ENCODE measurements at regions not wholly inside any gene's neighbourhood (a gene's known extent, or its start where the extent isn't known, plus 50 kb on each side); places are given as distances from the start of the nearest gene placed in this dataset.

DNA sequence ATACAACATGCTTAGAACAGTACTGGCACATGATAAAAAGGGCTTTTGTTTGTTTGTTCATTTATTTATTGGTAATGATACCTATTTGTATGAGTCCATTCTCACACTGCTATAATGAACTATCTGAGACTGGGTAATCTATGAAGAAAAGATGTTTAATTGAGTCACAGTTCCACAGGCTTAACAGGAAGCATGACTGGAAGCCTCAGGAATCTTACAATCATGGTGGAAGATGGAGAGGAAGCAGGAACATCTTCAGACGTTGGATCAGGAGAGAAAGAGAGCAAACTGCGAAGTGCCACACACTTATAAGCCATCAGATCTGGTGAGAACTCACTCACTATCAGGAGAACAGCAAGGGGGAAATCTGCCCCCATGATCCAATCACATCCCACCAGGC lies 847.7 kb downstream of the CDH18 start:
- TF ChIP-seq, protein P1, sequence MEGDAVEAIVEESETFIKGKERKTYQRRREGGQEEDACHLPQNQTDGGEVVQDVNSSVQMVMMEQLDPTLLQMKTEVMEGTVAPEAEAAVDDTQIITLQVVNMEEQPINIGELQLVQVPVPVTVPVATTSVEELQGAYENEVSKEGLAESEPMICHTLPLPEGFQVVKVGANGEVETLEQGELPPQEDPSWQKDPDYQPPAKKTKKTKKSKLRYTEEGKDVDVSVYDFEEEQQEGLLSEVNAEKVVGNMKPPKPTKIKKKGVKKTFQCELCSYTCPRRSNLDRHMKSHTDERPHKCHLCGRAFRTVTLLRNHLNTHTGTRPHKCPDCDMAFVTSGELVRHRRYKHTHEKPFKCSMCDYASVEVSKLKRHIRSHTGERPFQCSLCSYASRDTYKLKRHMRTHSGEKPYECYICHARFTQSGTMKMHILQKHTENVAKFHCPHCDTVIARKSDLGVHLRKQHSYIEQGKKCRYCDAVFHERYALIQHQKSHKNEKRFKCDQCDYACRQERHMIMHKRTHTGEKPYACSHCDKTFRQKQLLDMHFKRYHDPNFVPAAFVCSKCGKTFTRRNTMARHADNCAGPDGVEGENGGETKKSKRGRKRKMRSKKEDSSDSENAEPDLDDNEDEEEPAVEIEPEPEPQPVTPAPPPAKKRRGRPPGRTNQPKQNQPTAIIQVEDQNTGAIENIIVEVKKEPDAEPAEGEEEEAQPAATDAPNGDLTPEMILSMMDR (IDR thresholded peaks at IDR 0.05) = no peak
- TF ChIP-seq POLR2AphosphoS5 (IDR thresholded peaks at IDR 0.05) = no peak
